NCI-H82 (cell line): ENCODE measurements at regions not wholly inside any gene's neighbourhood (a gene's known extent, or its start where the extent isn't known, plus 50 kb on each side); places are given as distances from the start of the nearest gene placed in this dataset.

Experiments used
- DNase-seq: peaks from one replicate; lab custom pipeline; 2025; lab: John Stamatoyannopoulos, UW

GRCh38 chr6:63014290-63014689, 197.0 kb upstream of the FKBP1C start:
- no peak for DNase-seq

GRCh38 chr6:63022631-63023030, 188.6 kb upstream of the FKBP1C start:
- no peak for DNase-seq

DNA sequence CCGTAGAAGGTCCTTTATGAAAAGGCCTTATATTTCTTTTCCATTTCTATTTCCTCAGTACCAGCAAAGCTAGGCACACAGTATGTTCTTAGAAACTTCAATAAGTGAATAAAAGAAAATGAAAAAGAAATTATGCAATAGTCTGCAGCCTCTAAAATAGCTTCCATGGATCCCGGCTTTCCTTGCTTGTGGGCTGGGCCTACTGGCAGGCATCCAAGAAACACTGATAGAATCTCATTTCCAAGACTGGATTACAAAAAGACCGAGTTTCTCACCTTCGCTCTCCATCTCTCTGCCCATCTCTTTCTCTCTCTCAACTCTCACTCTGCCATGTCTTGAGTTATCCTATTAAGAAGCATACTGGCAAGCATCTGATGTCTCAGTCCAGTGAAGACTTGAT, 187.5 kb upstream of the FKBP1C start:
- peak; percentile 1 for DNase-seq

DNA sequence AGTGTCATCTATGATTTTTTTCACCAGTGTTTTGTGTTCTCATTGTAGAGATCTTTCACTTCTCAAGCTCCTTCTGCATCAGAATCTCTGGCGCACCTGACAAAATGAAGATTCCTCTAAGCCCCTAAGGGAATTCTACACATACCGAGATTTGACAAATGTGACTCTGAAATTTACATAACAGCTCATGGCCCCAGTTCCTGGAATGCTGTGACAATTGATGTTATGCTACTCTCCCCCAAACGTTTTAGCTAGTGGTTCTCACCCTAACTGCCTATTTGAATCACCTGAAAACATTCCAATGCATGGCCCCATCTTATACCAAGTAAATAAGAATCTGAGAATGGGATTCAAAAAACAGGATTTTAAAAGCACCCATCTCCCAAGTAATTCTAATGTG, 162.1 kb upstream of the FKBP1C start:
- no peak for DNase-seq

DNA sequence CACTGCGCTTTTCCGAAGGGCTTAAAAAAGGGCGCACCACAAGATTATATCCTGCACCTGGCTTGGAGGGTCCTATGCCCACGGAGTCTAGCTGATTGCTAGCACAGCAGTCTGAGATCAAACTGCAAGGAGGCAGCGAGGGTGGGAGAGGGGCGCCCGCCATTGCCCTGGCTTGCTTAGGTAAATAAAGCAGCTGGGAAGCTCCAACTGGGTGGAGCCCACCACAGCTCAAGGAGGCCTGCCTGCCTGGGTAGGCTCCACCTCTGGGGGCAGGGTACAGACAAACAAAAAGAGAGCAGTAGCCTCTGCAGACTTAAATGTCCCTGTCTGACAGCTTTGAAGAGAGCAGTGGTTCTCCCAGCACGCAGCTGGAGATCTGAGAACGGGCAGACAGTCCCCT, 158.1 kb upstream of the FKBP1C start:
- peak; percentile 5 for DNase-seq

DNA sequence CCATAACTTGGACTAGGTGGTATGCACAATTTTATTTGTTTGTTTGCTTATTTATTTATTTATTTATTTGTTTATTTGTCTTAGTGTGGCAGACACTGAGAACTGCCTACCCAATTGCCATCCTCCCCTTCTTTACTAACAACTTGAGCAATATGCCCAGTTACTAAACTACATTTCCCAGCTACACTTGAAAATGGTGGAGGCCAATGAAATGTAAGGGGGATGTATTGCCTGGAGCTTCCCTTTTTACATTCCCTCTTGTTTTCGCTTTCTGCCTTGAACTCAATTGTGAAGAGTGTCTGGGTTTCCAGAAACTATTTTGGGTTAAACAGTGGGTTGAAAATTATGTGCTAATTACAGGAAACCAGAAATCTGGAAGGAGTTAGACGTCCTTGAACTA, 152.7 kb upstream of the FKBP1C start:
- DNase-seq: peak; percentile 4

DNA sequence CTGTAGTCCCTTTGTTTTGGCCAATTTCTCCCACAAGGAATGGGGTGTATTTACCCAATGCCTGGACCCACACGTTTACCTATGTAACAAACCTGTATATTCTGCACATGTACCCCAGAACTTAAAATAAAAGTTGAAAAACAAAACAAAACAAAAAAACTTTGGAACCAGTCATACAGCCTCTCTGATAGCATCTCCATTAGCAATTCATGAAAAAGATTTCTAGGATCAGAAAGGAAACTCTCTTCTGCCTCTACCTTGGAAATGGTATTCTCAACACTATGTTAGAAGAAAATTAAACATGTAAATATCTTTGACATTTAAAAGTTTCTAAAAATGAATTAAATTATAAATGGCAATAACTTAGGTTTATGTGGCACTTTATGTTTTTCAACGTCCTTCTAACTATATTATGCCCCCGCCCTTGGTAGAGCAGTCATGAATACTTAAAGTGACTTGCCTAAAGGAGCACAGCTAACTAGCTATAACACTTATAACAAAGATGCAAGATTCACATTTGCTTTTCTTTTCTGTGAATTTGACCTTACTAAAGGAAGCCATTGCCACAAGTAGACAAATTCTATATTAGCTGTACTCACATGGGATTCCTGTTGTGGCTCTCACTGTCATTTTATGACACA, 147.5 kb upstream of the FKBP1C start:
- DNase-seq: no peak

- peak; percentile 54 for DNase-seq
These were observed 145.1 kb upstream of the FKBP1C start for GRCh38 chr6:63066055-63066704.

DNA sequence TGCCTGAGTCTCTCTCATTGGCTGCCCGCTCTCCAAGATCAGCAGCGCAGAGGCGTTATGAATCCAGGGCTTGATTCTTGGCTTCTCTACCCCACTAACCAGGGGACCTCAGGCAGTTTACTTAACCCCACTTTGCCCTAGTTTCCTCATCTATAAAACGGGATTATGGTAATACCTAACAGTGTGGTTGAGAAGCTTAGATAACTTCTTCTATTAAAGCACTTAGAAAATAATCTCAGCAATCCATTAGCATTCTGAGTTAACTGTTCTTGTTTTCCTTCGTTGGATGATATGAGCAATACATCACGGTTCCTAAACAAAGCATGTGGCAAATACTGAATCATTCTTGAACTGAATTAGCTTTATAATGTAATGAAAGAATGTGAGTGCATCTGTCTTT, 116.3 kb upstream of the FKBP1C start:
- DNase-seq: peak; percentile 67

DNA sequence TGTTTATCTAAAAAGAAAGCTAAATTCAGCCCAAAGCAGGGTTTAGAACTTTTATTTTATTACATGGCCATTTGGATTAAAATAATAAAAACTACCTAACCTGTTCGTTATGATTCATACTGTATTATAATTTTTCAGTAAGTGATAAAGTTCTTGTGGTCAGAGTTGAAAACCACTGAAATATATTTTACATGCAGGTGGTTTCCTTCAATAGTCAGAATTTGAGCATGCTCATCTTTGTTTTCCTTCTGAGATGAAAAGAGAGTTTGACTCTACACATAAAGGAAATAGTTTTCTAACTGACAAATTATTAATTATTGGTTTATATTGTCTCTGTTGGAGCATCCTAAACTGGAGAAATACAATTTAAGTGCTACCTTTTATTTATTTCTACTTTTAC, 114.0 kb upstream of the FKBP1C start:
- no peak for DNase-seq

DNA sequence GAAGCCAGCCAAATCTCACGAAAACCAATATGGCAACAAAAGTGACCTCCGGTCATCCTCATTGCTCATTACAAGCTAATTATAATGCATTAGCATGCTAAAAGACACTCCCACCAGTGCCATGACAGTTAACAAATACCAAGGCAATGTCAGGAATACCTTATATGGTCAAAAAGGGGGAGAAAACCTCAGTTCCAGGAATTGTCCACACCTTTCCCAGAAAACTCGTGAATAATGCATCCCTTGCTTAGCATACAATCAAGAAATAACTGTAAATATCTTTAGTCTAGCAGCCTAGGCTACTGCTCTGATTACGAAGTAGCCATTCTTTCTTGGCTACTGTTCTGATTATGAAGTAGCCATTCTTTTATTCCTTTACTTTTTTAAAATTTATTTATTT, 112.5 kb upstream of the FKBP1C start:
- DNase-seq: no peak

GRCh38 chr6:63099772-63100459, 111.4 kb upstream of the FKBP1C start:
- no peak for DNase-seq

DNA sequence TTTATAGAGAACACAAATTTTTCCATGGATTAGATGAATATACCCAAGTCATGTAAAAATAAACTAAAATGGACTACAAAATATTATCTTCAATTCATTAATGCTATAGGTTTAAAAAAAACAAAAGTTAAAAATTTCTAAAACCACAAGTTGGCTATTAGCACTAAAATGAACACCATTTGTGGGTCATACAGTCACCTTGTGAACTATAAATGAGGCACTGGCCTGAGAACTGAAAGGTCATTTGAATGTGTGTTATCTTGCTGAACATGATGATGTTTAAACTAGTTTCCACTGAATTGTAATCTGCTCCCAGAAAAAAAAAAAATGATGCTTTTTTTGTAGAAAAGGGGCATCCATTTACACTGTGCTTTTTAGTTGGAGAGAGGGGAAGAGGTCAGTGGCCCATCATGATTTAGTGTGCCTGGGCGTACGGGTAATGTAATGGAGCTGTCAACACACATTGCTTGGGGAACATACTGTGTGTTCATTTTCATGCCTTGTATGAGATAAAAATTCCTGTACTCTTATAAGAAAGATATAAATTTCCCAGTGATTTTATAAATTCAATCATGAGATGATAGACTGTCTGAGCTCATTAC, 96.6 kb upstream of the FKBP1C start:
- no peak for DNase-seq

DNA sequence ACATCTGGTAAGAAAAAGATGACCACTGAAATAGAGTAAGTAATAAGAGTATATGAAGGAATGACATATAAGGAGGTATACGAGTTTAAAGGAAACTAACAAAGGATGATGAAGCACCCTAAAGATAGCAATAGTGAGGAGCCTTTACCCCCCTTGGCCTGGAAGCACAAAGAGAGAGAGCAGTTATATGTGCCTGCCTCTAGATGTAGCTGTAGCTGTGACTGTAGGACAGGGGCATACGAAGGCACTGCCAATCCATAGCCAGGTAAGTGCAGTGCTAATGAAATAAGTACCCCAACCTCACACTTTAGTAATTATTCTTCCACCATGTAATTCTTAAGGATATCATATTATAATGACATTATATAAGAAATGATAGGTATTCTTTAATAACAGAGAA, 90.1 kb upstream of the FKBP1C start:
- DNase-seq: peak; percentile 22

DNA sequence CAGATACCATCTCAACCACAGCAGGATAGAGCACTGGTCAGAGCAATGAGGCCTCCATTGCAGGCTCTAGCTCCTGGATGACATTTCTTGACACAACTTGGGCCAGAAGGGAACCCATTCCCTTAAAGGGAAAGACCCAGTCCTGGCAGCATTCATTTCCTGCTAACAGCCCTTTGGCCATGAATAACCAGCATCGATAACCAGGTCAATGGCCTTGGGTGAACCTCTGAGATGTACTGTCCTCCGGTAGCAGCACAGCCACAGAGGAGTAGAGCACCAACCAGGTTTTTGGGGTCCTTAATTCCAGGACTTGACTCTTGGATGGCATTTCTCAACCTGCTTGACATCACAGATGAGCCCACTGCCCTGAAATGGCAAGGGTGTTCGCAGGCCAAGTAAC, 71.2 kb upstream of the FKBP1C start:
- DNase-seq: no peak

DNA sequence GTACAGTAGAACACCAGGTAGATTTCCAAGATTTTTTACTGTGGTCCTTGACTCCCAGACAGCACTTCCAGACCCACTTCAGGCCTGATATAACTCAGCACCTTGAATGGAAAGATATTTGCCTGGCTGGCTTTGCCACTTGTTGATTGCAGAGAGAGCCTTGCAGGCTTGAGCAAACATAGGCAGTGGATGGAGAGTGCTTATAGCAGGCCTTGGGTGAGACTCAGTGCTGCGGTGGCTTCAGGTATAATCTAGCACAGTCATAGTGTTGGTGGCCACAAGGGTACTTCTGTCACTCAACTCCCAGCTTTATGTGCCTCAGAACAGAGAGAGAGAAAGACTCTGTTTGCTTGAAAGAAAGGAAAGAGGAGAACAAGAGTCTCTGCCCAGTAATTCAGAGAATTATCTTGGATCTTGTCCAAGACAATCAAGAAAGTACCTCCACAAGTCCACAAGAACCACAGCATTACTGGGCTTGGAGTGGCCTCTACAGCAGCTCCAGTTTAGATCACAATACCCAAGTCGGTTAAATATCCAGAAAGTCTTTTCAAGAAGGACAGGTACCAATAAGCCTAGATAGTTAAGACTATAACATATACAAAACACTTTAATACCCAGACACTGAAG, 70.5 kb upstream of the FKBP1C start:
- no peak for DNase-seq

DNA sequence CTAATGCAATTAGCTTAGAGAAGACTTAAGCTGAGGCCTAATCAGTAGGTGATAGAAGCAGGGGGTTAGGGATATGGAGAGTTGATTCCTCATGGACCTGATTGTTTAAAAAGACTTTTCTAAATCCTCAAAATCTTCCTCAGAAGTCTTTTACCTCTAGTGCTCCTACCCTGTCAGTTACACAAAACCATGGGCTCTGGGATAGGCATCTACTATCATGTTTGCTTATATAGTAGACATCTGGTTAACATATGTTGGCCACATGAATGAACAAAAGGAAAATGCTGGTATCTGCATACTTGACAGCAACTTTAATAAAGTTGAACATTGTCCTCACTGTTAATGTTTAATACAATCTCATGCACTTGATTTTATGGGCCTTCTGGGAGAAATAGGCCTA, 61.5 kb upstream of the FKBP1C start:
- DNase-seq: peak; percentile 74

- DNase-seq: no peak
These were observed 56.7 kb upstream of the FKBP1C start for GRCh38 chr6:63154535-63154934.
